ENCODE measurements at regions not wholly inside any gene's neighbourhood (a gene's known extent, or its start where the extent isn't known, plus 50 kb on each side); places are given as distances from the start of the nearest gene placed in this dataset.

DNA sequence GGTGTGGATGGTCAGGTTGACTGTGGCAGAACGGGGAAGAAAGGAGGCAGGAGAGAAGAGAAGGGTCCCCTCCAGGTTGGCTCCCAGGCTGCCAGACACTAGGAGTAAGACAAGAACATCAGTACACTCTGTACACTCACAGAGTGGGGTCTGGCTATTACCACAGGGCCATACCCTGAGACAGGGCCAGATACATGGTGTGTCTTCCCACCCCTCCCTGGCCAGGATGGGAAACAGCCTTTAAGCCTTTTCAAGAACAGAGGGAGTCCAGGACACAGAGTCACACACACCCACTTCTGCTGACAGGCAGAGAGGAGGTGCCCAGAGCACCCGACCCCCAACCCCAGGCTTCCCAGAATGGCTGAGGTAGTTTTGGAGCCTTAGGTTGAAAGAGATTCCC is 99.4 kb downstream of the LITAF start:
- 70 to 80% methylated on average over 2 of the region's 2 CpGs for WGBS, 2 donors
- no peak for TF ChIP-seq POLR2A (IDR thresholded peaks at IDR 0.05)
- TF ChIP-seq, protein P1, sequence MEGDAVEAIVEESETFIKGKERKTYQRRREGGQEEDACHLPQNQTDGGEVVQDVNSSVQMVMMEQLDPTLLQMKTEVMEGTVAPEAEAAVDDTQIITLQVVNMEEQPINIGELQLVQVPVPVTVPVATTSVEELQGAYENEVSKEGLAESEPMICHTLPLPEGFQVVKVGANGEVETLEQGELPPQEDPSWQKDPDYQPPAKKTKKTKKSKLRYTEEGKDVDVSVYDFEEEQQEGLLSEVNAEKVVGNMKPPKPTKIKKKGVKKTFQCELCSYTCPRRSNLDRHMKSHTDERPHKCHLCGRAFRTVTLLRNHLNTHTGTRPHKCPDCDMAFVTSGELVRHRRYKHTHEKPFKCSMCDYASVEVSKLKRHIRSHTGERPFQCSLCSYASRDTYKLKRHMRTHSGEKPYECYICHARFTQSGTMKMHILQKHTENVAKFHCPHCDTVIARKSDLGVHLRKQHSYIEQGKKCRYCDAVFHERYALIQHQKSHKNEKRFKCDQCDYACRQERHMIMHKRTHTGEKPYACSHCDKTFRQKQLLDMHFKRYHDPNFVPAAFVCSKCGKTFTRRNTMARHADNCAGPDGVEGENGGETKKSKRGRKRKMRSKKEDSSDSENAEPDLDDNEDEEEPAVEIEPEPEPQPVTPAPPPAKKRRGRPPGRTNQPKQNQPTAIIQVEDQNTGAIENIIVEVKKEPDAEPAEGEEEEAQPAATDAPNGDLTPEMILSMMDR (IDR thresholded peaks at IDR 0.05), result no peak

DNA sequence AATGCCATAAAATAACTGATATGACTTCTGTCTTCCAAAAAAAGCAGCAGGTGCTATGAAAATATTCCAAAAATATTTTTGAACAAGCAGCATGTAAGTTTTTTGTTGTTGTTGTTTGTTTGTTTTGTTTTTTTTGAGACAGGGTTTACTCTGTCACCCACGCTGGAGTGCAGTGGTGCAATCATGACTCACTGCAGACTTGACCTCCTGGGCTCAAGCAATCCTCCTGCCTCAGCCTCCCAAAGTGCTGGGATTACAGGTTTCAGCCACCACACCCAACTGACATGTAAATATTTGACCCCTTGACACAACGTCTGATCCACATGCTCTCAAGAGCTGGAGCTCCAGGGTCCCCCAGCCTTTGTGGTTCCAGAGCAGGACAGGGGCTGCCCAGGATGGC is 98.4 kb downstream of the LITAF start:
- DNase-seq (ENCODE audit: low spot score in 2 of 2), result no peak
- intact Hi-C loops (cut with DNase I; ENCODE audit: low total_unique reads), result no loop called here
- 31 to 37% methylated on average over 2 of the region's 2 CpGs for WGBS, 2 donors
- no peak overlapping the region for H3K4me3 ChIP-seq (ENCODE audit: low read depth, poor library complexity, severe bottlenecking)
- no peak for TF ChIP-seq POLR2A (IDR thresholded peaks at IDR 0.05)
- TF ChIP-seq, protein P1 (IDR thresholded peaks at IDR 0.05), result no peak

More for the DNA sequence above, 99.4 kb downstream of the LITAF start:
- DNase-seq (ENCODE audit: low spot score in 2 of 2), result no peak
- no peak overlapping the region for H3K4me3 ChIP-seq (ENCODE audit: low read depth, poor library complexity, severe bottlenecking)
- intact Hi-C loops (cut with DNase I; ENCODE audit: low total_unique reads), result no loop called here

- whole genome bisulfite sequencing, 2 donors, result 73 to 84% methylated on average over 6 of the region's 6 CpGs
- DNase-seq (ENCODE audit: low spot score in 2 of 2), result no peak
- no peak overlapping the region for H3K4me3 ChIP-seq (ENCODE audit: low read depth, poor library complexity, severe bottlenecking)
- no peak for TF ChIP-seq POLR2A (IDR thresholded peaks at IDR 0.05)
- TF ChIP-seq, protein P1 (IDR thresholded peaks at IDR 0.05), result no peak
- intact Hi-C loops (cut with DNase I; ENCODE audit: low total_unique reads), result no loop called here
Measured at GRCh38 chr16:11491524-11491923, 95.2 kb downstream of the LITAF start.

- TF ChIP-seq POLR2A (IDR thresholded peaks at IDR 0.05), result no peak
- TF ChIP-seq, protein P1 (IDR thresholded peaks at IDR 0.05), result no peak
- DNase-seq (ENCODE audit: low spot score in 2 of 2), result no peak
- intact Hi-C loops (cut with DNase I; ENCODE audit: low total_unique reads), result no loop called here
- 93 to 95% methylated on average over 4 of the region's 4 CpGs for WGBS, 2 donors
- H3K4me3 ChIP-seq (ENCODE audit: low read depth, poor library complexity, severe bottlenecking), result no peak overlapping the region
Measured at GRCh38 chr16:11492808-11493530, 93.8 kb downstream of the LITAF start.

- 77 to 94% methylated on average over 9 to 10 of the region's 20 CpGs for WGBS, 2 donors
- no peak overlapping the region for H3K4me3 ChIP-seq (ENCODE audit: low read depth, poor library complexity, severe bottlenecking)
- no peak for DNase-seq (ENCODE audit: low spot score in 2 of 2)
- TF ChIP-seq, protein P1 (IDR thresholded peaks at IDR 0.05), result no peak
- no peak for TF ChIP-seq POLR2A (IDR thresholded peaks at IDR 0.05)
- intact Hi-C loops (cut with DNase I; ENCODE audit: low total_unique reads), result no loop called here
Measured at GRCh38 chr16:11493531-11493929, 93.2 kb downstream of the LITAF start.

- H3K4me3 ChIP-seq (ENCODE audit: low read depth, poor library complexity, severe bottlenecking), result no peak overlapping the region
- TF ChIP-seq, protein P1 (IDR thresholded peaks at IDR 0.05), result no peak
- no peak for TF ChIP-seq POLR2A (IDR thresholded peaks at IDR 0.05)
- intact Hi-C loops (cut with DNase I; ENCODE audit: low total_unique reads), result no loop called here
- DNase-seq (ENCODE audit: low spot score in 2 of 2), result no peak
- 90 to 97% methylated on average over 5 to 6 of the region's 17 CpGs for WGBS, 2 donors
Measured at GRCh38 chr16:11494029-11494428, 92.7 kb downstream of the LITAF start.
